GM18861 (cell line): ENCODE measurements at regions not wholly inside any gene's neighbourhood (a gene's known extent, or its start where the extent isn't known, plus 50 kb on each side); places are given as distances from the start of the nearest gene placed in this dataset.

Source experiments
- ATAC-seq: cut with Tn5 transposase; IDR thresholded peaks from one replicate; pipeline ENCODE4 v1.9.1; 2021; ENCODE audit not compliant: unreplicated experiment

DNA sequence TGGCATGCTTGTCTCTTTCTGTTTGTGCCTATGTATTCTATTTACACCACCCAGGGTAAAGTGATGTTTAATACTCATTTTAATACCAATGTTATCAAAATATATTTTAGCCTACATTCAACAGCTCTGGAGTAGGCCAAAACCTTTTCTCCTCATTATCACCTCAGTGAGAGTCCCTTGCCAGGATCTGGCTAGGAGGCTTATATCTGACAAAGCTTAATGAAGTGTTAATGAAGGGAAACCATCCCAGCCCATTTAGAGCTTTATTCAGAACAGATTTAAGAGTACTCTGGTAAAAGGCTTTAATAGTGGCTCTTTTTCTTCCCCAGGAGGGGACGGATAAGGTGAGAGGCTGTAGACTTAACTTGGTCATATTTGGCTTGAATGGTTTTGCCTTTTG lies 137.6 kb downstream of the GRIN2B start:
- no peak for ATAC-seq

GRCh38 chr12:13841358-13841757 lies 140.0 kb downstream of the GRIN2B start:
- ATAC-seq, result no peak

GRCh38 chr12:13839365-13840336 lies 141.8 kb downstream of the GRIN2B start:
- no peak for ATAC-seq

GRCh38 chr12:13836099-13836498 lies 145.3 kb downstream of the GRIN2B start:
- no peak for ATAC-seq

DNA sequence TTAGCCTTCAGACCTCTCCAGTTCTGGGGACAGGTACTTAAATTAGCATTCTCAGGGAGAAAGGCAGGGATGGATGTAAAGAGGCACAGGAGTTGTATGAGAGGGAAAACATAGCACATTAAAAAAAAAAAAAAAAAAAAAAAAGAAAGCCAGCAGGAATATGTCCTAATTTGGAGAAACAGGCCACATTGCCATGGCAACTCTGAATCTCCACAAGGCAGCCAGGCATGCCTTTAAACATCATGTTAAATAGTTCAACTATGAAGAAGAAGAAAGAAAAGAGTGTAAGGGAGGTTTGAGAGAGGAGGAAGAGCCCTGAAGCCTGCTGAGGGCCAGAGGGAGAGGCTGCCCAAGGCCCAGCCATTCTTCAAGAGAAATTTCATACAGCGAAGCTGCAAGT lies 145.8 kb downstream of the GRIN2B start:
- no peak for ATAC-seq

GRCh38 chr12:13834241-13834640 lies 147.2 kb downstream of the GRIN2B start:
- ATAC-seq, result no peak

DNA sequence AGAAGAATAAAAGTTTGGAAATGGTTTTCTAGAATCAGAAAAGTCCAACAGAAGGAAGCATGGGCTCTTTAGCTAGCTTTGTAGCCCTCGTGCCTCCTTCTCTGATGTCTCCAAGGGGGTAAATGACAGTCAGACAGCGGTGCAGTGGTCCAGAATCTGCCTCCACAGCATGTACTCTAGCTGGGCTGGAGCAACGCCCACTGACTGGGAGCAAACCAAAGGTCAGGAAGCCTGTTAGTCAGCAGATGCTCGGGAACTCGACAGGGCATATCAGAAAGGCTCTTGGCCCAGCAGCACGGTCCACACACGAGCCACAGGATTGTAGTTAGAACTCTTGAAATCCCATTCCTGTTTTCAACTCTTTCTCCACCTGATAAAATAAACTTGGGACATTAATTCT lies 164.3 kb downstream of the GRIN2B start:
- ATAC-seq, result no peak

- ATAC-seq, result no peak
Measured at GRCh38 chr12:13816394-13816793, 165.0 kb downstream of the GRIN2B start.

DNA sequence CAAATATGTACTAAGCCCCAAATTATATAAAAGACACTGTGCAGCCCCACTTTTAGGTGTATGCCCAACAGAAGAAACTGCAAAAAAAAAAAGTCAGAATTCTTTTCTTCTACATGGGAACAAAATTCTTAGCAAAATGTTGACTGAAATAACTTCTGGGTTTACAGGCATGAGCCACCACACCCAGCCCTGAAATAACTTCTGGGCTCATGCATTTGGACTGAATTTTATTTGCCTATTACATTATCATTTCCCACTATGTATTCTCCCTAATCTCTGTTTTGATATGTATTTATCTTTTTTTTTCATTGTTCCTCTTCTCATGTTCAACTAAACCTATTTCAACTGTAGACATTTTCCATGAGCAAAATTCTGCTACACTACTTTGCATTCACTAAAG lies 169.2 kb downstream of the GRIN2B start:
- ATAC-seq, result no peak

DNA sequence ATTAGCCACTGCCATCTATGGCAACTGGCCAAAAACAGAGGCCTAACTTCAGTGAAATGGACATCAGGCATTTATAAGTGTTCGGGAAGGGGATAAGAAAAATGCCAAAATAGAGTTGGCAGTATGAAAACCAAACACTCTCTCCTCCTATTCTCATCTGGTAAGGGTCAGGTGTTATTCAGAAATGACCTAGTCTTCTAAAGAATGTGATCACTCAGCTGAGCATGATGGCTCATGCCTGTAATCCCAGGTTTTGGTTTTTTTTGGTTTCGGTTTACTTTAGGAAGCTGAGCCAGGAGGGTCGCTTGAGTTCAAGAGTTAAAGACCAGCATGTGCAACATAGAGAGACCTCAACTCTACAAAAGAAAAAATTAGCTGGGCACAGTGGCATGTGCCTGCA lies 170.3 kb downstream of the GRIN2B start:
- no peak for ATAC-seq

DNA sequence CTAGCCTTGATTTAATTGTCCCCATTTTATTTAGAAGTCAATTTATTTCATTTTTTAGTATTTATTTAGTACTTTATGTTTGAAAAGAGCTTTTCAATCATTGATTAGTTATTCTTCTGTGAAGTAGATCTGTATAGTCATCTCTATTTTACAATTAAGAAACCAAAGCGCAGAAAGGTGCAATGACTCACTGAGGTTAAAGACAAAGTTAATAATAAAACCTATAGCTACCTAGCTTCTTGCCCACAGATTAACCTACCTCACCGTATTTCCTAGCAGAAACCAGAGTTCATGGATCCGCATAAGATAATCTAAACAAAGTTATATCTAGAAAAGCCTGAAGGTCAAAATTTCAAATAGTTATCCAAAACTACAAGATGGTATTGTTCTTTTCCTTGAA lies 176.4 kb downstream of the GRIN2B start:
- peak; percentile 60 for ATAC-seq

DNA sequence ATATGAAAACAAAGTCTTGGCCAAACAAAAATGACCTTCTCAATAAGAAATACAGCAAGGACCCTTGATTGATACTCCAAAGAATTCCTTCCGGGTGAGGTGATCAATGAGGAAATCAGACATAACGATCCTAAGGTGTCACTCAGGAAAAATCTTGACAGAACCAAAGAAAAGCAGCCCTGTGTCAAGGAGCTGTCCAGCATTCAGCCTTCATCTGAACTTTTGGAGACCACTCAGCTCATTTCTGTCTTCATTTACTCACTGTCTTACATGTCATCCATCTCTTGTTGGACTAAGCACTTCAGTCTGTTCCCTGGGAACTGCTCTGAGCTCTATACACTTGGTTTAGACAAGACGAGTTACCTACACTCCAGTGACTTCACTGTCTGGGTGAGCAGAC lies 179.9 kb downstream of the GRIN2B start:
- ATAC-seq, result no peak

- ATAC-seq, result no peak
Measured at GRCh38 chr12:13799574-13799973, 181.8 kb downstream of the GRIN2B start.

DNA sequence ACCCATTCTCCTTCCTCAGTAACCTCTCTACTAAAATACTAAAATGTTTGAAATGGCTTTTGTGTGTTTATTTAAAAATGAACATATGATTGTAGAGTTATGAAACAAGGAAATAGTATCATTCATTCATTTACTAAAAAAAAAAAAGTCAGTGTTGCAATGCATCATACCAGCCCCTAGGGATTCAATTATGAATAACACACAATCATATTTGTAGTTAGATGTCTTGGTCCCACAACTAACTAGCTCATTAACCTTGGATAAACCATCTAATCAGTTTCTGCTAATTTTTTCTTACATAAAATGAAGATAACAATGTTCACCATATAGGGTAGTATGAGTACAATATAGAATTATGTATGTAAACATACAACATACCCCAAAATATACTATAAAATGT lies 183.2 kb downstream of the GRIN2B start:
- no peak for ATAC-seq

DNA sequence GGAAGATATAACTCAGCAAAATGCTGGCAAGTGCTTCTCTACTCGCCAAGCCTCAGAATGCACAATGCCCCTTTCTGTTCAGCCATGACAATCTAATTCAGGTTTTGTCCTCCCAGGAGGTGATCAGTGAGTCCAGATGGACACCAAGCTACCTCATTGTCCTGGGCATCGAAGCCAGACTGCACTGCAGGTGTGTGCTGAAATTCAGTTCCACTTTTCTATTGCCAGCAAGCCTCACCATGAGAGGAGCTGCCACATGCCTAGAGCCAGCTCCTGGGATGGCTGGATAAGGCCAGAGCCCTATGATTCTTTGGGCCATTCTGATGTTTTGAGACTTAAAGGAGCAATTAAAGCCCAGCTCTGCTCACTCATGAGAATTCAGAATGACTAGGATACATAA lies 186.7 kb downstream of the GRIN2B start:
- no peak for ATAC-seq

DNA sequence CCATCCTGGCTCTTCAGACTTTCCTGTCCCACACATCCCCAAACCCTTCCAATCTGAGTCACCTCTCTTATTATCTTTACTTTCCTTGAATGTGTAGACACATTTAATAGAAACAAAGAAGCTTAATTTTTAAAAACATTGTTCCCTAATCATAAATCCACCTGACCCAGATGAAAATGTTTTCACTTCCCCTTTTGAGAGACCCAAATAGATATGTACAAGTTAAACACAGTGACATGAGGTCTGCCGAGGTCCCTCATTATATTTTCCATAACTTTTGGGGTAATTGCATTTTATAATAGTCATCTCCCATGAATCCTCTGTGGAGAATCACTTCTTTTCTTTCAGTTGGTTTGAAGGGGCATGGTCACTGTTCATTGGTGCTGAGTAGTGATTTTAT lies 191.1 kb downstream of the GRIN2B start:
- no peak for ATAC-seq

GRCh38 chr12:13788626-13789025 lies 192.8 kb downstream of the GRIN2B start:
- no peak for ATAC-seq

DNA sequence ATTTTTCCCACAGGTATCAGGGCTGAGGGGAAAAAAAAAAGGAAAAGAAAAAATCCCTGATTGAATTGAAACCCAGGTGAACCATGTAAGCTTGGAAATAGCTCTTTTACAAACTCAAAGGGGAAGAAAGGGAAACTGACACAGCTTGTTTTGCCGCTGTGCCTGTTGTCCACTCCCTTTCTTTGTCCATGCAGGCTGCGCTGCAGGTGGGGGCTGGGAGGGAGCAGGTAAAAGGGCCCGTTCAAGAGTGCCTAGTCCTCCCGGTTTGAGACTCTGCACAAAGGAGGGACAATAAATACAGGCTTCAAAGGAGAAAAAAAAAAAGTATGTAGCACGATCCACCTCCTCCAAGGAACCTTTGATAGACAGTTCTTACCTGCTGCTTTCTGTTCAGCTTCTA lies 194.8 kb downstream of the GRIN2B start:
- ATAC-seq, result no peak

GRCh38 chr12:13784504-13784903 lies 196.9 kb downstream of the GRIN2B start:
- ATAC-seq, result no peak

GRCh38 chr12:13780453-13780852 lies 200.9 kb downstream of the GRIN2B start:
- ATAC-seq, result no peak

GRCh38 chr12:13777374-13777773 lies 204.0 kb downstream of the GRIN2B start:
- no peak for ATAC-seq

GRCh38 chr12:13772264-13772663 lies 209.1 kb downstream of the GRIN2B start:
- ATAC-seq, result no peak

DNA sequence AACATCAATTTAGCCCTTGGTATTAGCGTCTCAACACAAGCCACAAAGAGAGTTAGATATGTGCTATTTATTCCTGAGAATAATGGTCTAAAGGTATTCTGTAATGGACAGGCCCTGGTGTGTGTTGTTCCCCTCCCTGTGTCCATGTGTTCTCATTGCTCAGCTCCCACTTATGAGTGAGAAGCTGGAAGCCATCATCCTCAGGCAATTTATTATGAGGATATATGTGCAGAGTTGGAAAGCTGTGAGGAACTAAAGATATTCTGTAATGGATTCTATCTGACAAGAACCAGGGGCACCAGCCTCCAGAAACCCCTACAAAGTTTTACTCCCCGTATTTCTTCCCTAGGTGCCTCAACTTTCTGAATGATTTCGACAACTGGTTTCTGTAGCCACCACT lies 210.8 kb downstream of the GRIN2B start:
- ATAC-seq, result no peak
